ENCODE measurements at regions not wholly inside any gene's neighbourhood (a gene's known extent, or its start where the extent isn't known, plus 50 kb on each side); places are given as distances from the start of the nearest gene placed in this dataset.

GRCh38 chr3:124663690-124664089 is 66.6 kb upstream of the UMPS start:
- TF ChIP-seq YY1 (IDR thresholded peaks at IDR 0.05) (no peak), GABPA (IDR thresholded peaks at IDR 0.05 in 1 of 2, conservative IDR thresholded peaks at IDR 0.05 in 1 of 2) (no peak), FOXA1 (IDR thresholded peaks at IDR 0.05) (no peak), SP1 (IDR thresholded peaks at IDR 0.05) (no peak), JUND (IDR thresholded peaks at IDR 0.05) (no peak)
- TF ChIP-seq, protein P1, sequence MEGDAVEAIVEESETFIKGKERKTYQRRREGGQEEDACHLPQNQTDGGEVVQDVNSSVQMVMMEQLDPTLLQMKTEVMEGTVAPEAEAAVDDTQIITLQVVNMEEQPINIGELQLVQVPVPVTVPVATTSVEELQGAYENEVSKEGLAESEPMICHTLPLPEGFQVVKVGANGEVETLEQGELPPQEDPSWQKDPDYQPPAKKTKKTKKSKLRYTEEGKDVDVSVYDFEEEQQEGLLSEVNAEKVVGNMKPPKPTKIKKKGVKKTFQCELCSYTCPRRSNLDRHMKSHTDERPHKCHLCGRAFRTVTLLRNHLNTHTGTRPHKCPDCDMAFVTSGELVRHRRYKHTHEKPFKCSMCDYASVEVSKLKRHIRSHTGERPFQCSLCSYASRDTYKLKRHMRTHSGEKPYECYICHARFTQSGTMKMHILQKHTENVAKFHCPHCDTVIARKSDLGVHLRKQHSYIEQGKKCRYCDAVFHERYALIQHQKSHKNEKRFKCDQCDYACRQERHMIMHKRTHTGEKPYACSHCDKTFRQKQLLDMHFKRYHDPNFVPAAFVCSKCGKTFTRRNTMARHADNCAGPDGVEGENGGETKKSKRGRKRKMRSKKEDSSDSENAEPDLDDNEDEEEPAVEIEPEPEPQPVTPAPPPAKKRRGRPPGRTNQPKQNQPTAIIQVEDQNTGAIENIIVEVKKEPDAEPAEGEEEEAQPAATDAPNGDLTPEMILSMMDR (IDR thresholded peaks at IDR 0.05; ENCODE audit: low read depth, low read length, missing input control), result no peak
- TF ChIP-seq, protein P2, sequence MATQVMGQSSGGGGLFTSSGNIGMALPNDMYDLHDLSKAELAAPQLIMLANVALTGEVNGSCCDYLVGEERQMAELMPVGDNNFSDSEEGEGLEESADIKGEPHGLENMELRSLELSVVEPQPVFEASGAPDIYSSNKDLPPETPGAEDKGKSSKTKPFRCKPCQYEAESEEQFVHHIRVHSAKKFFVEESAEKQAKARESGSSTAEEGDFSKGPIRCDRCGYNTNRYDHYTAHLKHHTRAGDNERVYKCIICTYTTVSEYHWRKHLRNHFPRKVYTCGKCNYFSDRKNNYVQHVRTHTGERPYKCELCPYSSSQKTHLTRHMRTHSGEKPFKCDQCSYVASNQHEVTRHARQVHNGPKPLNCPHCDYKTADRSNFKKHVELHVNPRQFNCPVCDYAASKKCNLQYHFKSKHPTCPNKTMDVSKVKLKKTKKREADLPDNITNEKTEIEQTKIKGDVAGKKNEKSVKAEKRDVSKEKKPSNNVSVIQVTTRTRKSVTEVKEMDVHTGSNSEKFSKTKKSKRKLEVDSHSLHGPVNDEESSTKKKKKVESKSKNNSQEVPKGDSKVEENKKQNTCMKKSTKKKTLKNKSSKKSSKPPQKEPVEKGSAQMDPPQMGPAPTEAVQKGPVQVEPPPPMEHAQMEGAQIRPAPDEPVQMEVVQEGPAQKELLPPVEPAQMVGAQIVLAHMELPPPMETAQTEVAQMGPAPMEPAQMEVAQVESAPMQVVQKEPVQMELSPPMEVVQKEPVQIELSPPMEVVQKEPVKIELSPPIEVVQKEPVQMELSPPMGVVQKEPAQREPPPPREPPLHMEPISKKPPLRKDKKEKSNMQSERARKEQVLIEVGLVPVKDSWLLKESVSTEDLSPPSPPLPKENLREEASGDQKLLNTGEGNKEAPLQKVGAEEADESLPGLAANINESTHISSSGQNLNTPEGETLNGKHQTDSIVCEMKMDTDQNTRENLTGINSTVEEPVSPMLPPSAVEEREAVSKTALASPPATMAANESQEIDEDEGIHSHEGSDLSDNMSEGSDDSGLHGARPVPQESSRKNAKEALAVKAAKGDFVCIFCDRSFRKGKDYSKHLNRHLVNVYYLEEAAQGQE (IDR thresholded peaks at IDR 0.05), result no peak
- TF ChIP-seq, protein P3, sequence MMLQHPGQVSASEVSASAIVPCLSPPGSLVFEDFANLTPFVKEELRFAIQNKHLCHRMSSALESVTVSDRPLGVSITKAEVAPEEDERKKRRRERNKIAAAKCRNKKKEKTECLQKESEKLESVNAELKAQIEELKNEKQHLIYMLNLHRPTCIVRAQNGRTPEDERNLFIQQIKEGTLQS (IDR thresholded peaks at IDR 0.05), result no peak

Data from liver (tissue), 3 donors.